ENCODE measurements at regions not wholly inside any gene's neighbourhood (a gene's known extent, or its start where the extent isn't known, plus 50 kb on each side); places are given as distances from the start of the nearest gene placed in this dataset.

DNA sequence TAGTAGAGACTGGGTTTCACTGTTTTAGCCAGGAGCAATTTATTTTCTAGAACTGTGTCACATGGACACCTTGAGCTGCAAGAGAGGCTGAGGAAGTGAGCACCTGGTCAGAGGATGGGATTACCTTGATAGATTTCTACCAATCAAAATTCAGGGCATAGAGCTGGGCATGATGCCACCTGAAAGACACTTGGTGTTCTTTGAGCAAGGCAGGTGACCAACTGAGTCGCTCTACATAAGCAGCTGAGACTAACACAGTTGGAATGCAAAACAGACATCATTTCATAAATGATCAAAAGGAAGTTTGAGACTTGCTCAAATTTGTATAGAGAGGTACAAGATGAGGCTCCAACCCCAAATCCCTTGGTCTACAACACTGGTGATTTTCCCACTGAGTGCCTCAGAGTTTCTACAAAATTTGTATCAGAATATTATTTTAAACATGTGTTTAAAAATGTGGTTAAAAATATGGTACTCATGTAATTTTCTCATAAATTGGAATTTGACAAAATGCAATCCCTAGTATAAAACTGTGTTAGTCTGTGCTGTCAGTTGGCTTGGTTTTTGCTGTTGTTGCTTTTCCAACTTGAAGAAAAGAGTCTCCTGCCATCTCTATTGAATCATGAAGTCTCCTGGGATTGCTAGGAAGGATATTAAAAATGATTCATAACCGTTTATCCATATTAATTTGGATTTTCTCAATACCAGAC is 156.4 kb upstream of the MDFIC start:
- BruUV-seq (replicated peaks), result no TSS peak
- CTCF ChIA-PET, result no interaction called here
- H3K9ac ChIP-seq (replicated peaks; ENCODE audit: extremely low read depth, insufficient read depth, low read length), result no peak overlapping the region
- DNase-seq (ENCODE audit: low read depth, low spot score) (no peak), FAIRE-seq (no peak)
- intact Hi-C loops (cut with micrococcal nuclease), result no loop called here
- POLR2A ChIA-PET, result no interaction called here
- H3K27ac ChIP-seq (ENCODE audit: insufficient read depth, low read depth, low read length), result no peak overlapping the region
- H3K27me3 ChIP-seq (ENCODE audit: control insufficient read depth in 2 of 2, insufficient read depth in 2 of 2, low read length in 2 of 2), result no peaks in the 10 kb centered on the region
- no peak overlapping the region for H2AFZ ChIP-seq (ENCODE audit: low read depth, low read length)
- H3K79me2 ChIP-seq (ENCODE audit: control insufficient read depth, insufficient read depth, low read length), result no peaks in the 10 kb centered on the region
- H3K9me1 ChIP-seq (replicated peaks; ENCODE audit: control insufficient read depth, extremely low read depth, insufficient read depth, low read length), result no peaks in the 10 kb centered on the region
- TF ChIP-seq JUN (IDR thresholded peaks at IDR 0.05; ENCODE audit: borderline replicate concordance, insufficient read depth, insufficient read length, low read depth) (no peak), MYC (IDR thresholded peaks at IDR 0.05; ENCODE audit: low read depth, low read length) (no peak)
- no peaks in the 10 kb centered on the region for H4K20me1 ChIP-seq (replicated peaks; ENCODE audit: control insufficient read depth, extremely low read depth, insufficient read depth, low read length)
- dilution Hi-C loops (cut with MboI; ENCODE audit: extremely low pct_ligation_motif_present, low sequenced_read_pairs), result no loop called here
- H3K36me3 ChIP-seq (ENCODE audit: control insufficient read depth in 2 of 2, extremely low read depth in 1 of 2, insufficient read depth in 2 of 2, low read length in 2 of 2), result no peaks in the 10 kb centered on the region
- no peaks in the 10 kb centered on the region for H3K4me1 ChIP-seq (ENCODE audit: control insufficient read depth, extremely low read depth, insufficient read depth, low read length)
- no peak overlapping the region for H3K4me2 ChIP-seq (ENCODE audit: insufficient read depth, low read length)
- no peak overlapping the region for H3K4me3 ChIP-seq (replicated peaks in 1 of 3; ENCODE audit: insufficient read depth in 1 of 3, low read depth in 1 of 3, low read length in 3 of 3)
- H3K9me3 ChIP-seq (replicated peaks; ENCODE audit: control insufficient read depth, insufficient read depth, low read length), result no peaks in the 10 kb centered on the region

DNA sequence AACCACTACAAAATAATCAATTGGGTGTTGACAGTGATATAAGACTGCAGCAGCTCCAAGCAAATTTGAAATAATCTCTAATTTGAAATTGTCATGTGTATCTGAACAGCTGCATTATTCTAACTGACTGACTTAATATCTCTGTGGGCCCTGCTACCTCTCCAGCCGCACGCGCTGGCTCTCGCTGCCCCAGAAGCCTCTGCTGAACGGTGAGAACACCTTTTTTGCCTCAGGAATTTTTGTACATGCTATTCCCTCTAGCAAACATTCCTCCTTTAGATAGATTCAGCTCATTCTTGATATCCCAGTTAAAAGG is 155.9 kb upstream of the MDFIC start:
- H2AFZ ChIP-seq (ENCODE audit: low read depth, low read length), result no peak overlapping the region
- no peaks in the 10 kb centered on the region for H3K9me3 ChIP-seq (replicated peaks; ENCODE audit: control insufficient read depth, insufficient read depth, low read length)
- no peaks in the 10 kb centered on the region for H3K79me2 ChIP-seq (ENCODE audit: control insufficient read depth, insufficient read depth, low read length)
- DNase-seq (ENCODE audit: low read depth, low spot score) (no peak), FAIRE-seq (no peak)
- no peaks in the 10 kb centered on the region for H3K27me3 ChIP-seq (ENCODE audit: control insufficient read depth in 2 of 2, insufficient read depth in 2 of 2, low read length in 2 of 2)
- H3K9me1 ChIP-seq (replicated peaks; ENCODE audit: control insufficient read depth, extremely low read depth, insufficient read depth, low read length), result no peaks in the 10 kb centered on the region
- TF ChIP-seq JUN (IDR thresholded peaks at IDR 0.05; ENCODE audit: borderline replicate concordance, insufficient read depth, insufficient read length, low read depth) (no peak), GATA2 (IDR thresholded peaks at IDR 0.05; ENCODE audit: insufficient read depth, insufficient read length, low read depth, low read length) (no peak)
- CTCF ChIA-PET, result no interaction called here
- H3K9ac ChIP-seq (replicated peaks; ENCODE audit: extremely low read depth, insufficient read depth, low read length), result no peak overlapping the region
- intact Hi-C loops (cut with micrococcal nuclease), result no loop called here
- H3K27ac ChIP-seq (ENCODE audit: insufficient read depth, low read depth, low read length), result no peak overlapping the region
- H3K36me3 ChIP-seq (ENCODE audit: control insufficient read depth in 2 of 2, extremely low read depth in 1 of 2, insufficient read depth in 2 of 2, low read length in 2 of 2), result no peaks in the 10 kb centered on the region
- BruUV-seq (replicated peaks), result no TSS peak
- H3K4me2 ChIP-seq (ENCODE audit: insufficient read depth, low read length), result no peak overlapping the region
- POLR2A ChIA-PET, result no interaction called here
- H3K4me3 ChIP-seq (replicated peaks in 1 of 3; ENCODE audit: insufficient read depth in 1 of 3, low read depth in 1 of 3, low read length in 3 of 3), result no peak overlapping the region
- dilution Hi-C loops (cut with MboI; ENCODE audit: extremely low pct_ligation_motif_present, low sequenced_read_pairs), result no loop called here
- H3K4me1 ChIP-seq (ENCODE audit: control insufficient read depth, extremely low read depth, insufficient read depth, low read length), result no peaks in the 10 kb centered on the region
- no peaks in the 10 kb centered on the region for H4K20me1 ChIP-seq (replicated peaks; ENCODE audit: control insufficient read depth, extremely low read depth, insufficient read depth, low read length)

Measured in endothelial cell of umbilical vein (primary cell).